H54 (cell line): ENCODE measurements at regions not wholly inside any gene's neighbourhood (a gene's known extent, or its start where the extent isn't known, plus 50 kb on each side); places are given as distances from the start of the nearest gene placed in this dataset.
"Not testable (repeated sequence)": the region's sequence is repeated elsewhere in the genome, so short reads cannot be mapped to it uniquely, and the experiment has no call there.

ENCODE experiments used
- DNase-seq: peaks from one replicate; pipeline ENCODE4 v3.0.0; 2011; ENCODE audit warnings: low spot score, mixed read lengths; ENCODE audit not compliant: insufficient read length
- FAIRE-seq: peaks from 3 replicates; lab custom pipeline; 2011; peaks lifted over from hg19 to GRCh38; lab: Jason Lieb, UNC
- POLR2A ChIP-seq: IDR thresholded peaks from 2 replicates; pipeline ENCODE4 v1.6.1; 2011; ENCODE audit warnings: low read depth, mild to moderate bottlenecking, low read length

DNA sequence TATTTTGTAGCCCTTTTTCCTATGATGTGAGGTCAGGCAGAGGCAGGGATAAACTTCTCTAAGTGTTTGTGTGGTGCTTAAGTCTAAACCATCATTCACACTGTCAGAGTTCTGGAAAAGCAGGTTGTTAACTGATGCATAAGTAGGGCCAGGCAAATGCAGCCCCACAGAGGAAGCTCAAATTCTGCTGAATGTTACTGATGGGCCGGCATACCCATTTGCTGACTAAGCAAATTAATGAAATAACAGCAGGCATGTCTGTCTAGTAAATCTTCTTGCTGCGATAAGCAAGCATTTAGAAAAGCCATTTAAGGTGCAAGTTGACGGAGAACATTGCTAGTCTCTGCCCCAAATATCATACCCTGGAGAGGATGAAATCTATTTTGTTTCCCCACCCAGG lies 523.2 kb upstream of the CCDC196 start:
- FAIRE-seq (no peak), DNase-seq (no peak)

DNA sequence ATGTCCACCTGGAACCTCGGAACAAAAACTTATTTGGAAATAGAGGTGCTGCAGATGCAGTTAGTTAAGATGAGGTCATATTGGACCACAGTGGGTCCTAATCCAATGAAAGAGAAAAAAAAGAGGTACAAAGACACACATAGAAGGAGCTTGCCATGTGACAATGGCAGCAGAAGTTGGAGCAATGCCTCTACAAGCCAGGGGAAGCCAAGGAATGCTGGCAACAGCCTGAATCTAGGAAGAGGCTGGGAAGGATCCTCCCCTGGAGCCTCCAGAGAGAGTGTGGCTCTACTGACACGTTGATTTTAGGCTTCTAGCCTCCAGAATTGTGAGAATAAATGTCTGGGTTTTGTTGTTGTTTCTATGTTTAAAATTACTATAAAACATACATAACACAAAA lies 521.8 kb upstream of the CCDC196 start:
- FAIRE-seq = no peak

More for the DNA sequence above, 523.2 kb upstream of the CCDC196 start:
- TF ChIP-seq POLR2A = no peak

DNA sequence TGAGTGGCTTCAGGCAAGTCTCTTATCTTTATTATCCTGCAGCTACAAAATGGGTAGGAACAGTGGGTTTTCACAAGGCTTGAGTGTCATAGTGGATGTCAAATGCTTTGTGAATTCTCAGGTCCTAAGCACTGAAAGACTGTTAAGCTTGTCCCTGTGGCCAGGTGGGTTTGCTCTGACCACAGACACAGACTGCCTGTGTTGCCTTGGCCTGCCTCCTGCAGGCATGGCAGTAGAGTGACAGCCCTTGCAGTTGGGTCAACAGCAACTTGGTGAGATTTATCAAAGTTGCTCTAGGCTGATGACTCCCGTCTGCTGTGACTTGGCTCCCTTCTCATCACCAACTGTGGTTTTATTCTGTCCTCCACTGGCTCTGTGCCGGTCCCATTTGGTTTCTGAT lies 520.0 kb upstream of the CCDC196 start:
- FAIRE-seq (no peak), DNase-seq (no peak)
- TF ChIP-seq POLR2A = no peak

More for the DNA sequence above, 521.8 kb upstream of the CCDC196 start:
- DNase-seq = no peak
- no peak for TF ChIP-seq POLR2A

DNA sequence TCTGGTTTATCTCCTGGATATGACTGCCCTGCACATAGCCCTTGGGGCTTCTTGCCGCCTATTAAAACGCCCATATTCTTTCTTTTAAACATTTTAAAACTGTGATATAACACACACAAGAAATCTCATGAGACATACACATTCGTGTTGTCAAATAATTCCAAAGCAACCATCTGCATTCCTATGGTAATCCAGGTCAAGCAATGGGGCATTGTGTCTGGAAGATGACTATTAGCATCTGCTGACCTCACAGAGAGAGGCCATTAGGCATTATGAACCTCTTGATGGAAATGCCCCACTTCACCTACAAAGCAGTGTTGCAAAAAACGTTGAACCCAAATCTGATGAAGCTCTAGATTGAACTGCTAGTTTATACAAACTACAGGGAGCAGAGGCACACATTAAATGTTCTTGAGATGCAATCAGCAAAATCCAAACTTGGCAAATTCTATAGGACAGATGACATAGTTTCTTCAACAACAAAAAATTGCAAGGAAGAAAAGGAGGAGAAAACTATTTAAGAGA lies 513.8 kb upstream of the CCDC196 start:
- no peak for DNase-seq
- FAIRE-seq = no peak
- no peak for TF ChIP-seq POLR2A

DNA sequence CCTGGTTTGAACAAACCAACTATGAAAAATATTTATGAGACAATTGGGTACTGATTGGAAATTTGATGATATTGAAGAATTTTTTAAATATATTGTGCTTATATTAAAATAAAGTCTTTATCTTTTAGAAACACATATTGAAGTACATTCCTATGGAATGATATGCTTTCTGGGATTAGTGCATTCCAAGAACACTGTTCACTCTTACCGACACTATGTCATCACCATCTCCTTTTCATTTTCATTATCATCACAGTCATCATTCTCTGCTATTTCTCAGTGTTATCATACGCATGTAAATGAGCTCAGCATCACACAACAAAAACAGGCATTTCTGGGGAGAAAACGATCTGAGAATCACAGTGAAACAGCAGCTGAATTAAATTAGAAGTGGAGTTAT lies 513.3 kb upstream of the CCDC196 start:
- no peak for FAIRE-seq
- DNase-seq = no peak
- TF ChIP-seq POLR2A = no peak

DNA sequence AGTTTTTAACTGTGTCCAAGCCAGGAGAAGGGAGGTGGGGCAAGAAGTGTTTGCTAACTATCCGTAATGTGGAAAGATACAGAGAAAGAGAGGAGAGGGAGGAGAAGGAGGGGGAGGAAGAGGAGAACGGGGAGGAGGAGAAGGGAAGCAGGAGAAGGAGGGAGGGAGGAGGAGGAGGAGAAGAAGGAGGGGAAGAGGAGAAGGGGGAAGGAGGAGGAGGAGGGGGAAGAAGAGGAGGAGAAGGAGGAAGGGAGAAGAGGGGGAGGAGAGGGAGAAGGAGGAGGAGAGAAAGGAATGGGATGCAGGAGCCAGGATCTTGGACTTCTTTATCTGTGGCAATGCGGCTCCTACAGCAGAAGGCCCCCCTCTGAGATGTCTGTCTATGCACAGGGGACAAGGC lies 510.3 kb upstream of the CCDC196 start:
- no peak for TF ChIP-seq POLR2A
- FAIRE-seq = no peak
- no peak for DNase-seq

DNA sequence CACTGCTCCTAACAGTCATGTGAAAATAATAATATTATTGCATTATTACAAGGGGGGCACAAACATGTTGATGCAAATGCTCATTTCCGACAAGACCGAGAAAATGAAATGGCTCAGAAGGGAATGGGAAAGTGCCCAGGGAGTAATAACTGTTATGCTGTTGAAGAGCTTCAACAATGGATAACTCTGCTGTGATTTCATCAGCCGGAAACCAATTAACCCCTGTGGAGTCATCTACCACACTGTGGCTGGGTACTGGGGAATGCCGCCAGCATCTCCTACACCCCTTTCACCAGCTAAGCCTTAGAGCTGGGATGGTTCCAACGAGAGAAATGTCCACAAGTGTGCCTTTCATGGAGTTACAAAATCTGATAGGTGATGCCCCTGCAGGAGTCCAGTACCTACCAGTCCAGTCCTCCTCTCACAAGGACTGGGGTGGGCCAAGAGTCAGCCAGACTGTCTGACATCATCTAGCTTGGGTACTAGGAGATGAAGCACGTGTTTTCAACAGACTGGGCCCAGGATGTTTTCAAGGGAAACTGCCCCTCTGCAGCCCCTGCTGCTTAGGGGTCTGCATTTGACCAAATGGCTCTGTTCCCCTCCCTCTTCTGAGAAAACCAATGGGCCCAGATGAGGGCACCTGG lies 509.3 kb upstream of the CCDC196 start:
- FAIRE-seq = no peak
- TF ChIP-seq POLR2A = no peak
- DNase-seq = no peak

DNA sequence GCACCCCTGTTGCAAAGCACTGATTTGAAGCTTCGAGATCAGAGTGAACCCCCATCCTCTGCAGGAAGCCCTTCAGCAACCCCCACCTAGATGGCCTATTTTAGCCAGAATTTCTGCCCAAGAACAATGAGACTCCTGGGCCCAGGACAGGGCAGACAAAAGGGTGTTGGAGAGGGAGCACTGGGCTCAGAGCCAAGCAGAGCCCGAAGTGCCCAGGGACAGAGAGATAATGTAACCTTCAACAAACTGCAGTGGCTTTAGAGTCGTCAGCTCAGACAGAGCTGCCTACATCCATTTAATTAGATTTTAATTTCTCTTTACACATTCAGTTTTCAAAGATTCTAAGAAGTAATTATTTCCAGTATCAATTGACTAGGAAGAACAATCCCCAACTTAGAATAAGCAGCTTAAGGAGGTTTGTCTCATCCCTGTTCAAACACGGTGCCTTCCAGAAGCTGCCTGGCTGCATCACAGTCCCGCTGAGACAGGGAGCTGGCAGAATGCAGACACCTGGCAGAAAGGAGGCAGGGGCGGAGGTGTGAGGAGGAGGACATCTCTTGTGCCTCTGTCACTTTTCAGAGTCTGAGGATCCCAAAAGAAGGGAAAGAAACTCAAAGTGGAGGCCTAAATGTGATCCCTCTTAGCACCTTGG lies 504.9 kb upstream of the CCDC196 start:
- FAIRE-seq (no peak), DNase-seq (no peak)
- TF ChIP-seq POLR2A = no peak

DNA sequence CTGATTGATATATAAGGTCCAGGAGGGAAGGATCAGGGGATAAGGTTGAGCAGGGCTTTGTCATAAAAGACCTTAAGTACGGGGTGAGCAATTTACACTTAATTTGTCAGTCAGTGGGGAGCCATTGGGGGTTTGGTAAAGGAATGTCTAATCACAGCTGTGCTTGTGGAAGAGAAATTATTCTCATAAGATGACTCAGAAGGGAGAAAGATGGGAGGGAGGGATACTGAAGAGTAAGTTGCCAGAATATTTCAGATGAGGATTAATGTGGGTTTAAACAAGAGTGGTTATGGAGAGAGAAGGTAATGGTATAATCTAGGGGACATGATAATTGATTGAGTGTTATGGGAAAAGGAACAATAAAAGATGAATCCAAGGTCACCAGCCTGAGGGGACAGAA lies 500.1 kb upstream of the CCDC196 start:
- DNase-seq (no peak), FAIRE-seq (no peak)

DNA sequence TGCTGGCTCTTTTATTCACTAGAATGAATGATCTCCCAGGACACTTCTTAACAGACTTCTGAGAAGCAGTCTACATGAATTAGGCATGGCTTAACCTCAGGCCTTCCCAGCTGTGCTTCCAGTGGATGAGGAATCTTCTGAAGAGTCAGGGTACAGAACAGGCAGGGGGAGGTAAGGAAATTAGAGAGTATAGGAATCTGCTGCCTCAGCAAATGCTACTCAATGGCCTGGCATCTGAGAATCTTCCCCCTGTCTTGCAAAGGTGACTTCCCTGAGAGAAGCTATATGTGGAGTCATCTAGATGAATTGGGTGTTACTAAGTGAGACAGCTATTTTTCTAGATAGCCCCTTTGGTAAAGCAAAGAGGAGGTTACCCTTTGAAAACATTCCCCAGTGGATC lies 496.2 kb upstream of the CCDC196 start:
- DNase-seq = no peak
- TF ChIP-seq POLR2A = no peak
- no peak for FAIRE-seq

More for the DNA sequence above, 500.1 kb upstream of the CCDC196 start:
- TF ChIP-seq POLR2A = no peak

DNA sequence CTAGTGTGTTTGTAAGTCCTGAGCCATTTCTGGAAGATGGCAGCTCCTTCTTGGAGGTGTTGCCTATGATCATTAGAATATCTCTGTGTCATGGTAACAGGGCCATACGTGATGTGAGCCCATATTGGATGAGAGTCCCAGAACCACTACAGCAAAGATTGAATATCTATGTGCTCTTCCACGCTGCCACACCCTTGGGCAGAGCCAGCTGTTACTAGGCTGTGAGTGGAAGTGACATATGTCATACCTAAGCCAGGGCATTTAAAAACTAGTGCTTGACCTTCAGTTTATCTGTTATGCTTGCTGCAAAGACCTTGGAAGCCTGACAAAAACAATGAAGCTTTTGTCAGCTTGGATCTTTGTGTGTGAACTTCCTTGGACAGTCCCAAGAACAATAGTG lies 495.1 kb upstream of the CCDC196 start:
- DNase-seq (no peak), FAIRE-seq (no peak)
- TF ChIP-seq POLR2A = no peak

DNA sequence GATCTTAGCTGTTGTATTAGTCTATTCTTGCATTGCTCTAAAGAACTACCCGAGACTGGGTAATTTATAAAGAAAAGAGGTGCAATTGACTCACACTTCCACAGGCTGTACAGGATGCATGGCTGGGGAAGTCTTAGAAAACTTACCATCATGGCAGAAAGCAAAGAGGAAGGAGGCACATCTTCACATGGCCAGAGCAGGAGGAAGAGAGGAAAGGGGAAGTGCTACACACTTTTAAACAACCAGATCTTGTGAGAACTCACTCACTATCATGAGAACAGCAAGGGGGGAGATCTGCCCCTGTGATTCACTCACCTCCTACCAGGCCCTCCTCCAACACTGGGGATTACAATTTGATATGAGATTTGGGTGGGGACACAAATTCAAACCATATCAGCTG lies 494.2 kb upstream of the CCDC196 start:
- FAIRE-seq, DNase-seq: not testable (repeated sequence)

DNA sequence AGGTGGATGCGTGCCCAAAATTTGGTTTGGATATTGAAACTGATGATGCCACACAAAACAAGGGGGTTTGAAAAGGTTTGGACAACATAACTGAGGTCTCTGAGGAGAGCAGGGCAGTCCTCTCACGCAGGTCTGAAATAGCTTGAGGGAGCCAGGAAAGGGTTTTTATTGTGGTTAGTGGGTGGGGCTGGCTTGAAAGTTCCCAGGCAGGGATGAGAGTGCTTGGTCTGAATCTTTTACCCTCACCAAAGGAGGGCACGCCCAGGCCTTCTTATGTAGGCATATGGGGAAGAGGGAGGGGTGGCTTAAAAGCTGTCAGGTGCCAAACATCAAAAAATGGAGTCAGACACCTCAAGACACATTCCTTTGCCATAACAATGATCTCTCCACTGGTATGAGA lies 493.1 kb upstream of the CCDC196 start:
- no peak for TF ChIP-seq POLR2A
- FAIRE-seq (no peak), DNase-seq (no peak)

DNA sequence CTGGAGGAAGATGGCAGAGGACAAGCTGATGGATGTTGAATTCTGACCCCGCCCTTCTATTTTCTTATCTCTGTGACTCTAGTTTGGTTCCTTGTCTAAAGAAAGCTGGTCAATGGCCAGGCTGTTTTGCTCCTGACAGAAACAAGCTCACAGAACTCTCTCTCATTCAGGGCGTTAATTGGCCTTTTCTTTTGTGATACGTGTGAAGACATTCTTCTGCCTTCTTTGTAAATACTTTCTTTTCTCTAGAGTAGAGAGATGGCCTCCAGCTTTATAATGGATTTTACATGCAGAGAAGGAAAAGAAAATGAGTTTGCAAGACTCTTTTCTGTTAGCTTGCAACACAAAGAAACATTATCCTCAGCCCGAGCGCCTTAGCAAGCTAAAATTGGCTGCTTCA lies 492.2 kb upstream of the CCDC196 start:
- no peak for TF ChIP-seq POLR2A
- no peak for DNase-seq
- FAIRE-seq = no peak

DNA sequence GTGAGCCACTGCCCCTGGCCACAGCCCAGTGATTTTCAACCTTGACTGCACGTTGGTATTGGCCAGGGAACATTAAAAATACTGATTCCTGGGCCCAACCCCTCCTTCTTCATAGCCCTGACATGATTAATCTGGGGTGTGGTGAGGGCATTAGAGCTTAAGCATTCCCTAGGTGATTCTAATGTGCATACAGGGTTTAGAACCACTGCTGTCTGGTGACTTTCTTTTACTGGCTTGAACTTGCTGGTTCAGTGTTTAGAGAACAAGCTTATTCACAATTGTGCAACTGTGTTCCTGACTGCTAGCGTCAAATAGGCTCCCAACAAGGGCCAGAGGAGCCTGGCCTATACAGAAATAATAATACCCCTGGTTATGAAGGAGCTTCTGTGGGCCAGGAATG lies 488.8 kb upstream of the CCDC196 start:
- no peak for FAIRE-seq
- no peak for DNase-seq
- no peak for TF ChIP-seq POLR2A
